Kidney (tissue), 13 donors: ENCODE measurements at regions not wholly inside any gene's neighbourhood (a gene's known extent, or its start where the extent isn't known, plus 50 kb on each side); places are given as distances from the start of the nearest gene placed in this dataset.

ENCODE experiments used
- DNase-seq, 5 donors: peaks; one replicate each; pipeline ENCODE4 v3.0.0-alpha.2; 2013 to 2020
- FAIRE-seq: peaks from 2 replicates; lab custom pipeline; 2012; peaks lifted over from hg19 to GRCh38; lab: Jason Lieb, UNC
- H3K27ac ChIP-seq, 2 donors: one replicate each; pipeline ENCODE4 v1.7.0; 2013; ENCODE audit warnings: low read depth in 2 of 2, low read length in 2 of 2, inconsistent platforms in 1 of 2
- H3K27me3 ChIP-seq: one replicate; pipeline ENCODE4 v1.7.1; 2013; ENCODE audit warnings: low read length, inconsistent platforms; ENCODE audit not compliant: control insufficient read depth, insufficient read depth
- H3K36me3 ChIP-seq, 3 donors: one replicate each; pipeline versions ENCODE4 v1.7.0 to v1.7.1; 2013; ENCODE audit warnings: low read length in 3 of 3, control low read depth in 1 of 3, inconsistent platforms in 1 of 3; ENCODE audit not compliant: insufficient read depth in 3 of 3, control insufficient read depth in 2 of 3
- H3K4me1 ChIP-seq, 3 donors: one replicate each; pipeline versions ENCODE4 v1.7.0 to v1.7.1; 2013; ENCODE audit warnings: low read length in 3 of 3, inconsistent platforms in 1 of 3, low read depth in 1 of 3; ENCODE audit not compliant: control insufficient read depth in 2 of 3, insufficient read depth in 2 of 3
- H3K4me3 ChIP-seq, 3 donors: one replicate each; pipeline versions ENCODE4 v1.7.0 to v1.8.1; 2013; ENCODE audit warnings: low read length in 3 of 3, control low read depth in 1 of 3, inconsistent platforms in 1 of 3
- H3K9ac ChIP-seq, 3 donors: one replicate each; pipeline versions ENCODE4 v1.7.0 to v1.7.1; 2013; ENCODE audit warnings: low read length in 3 of 3, control low read depth in 1 of 3, inconsistent platforms in 1 of 3
- H3K9me3 ChIP-seq, 3 donors: one replicate each; pipeline versions ENCODE4 v1.7.0 to v1.7.1; 2013; ENCODE audit warnings: low read length in 3 of 3, control low read depth in 1 of 3, inconsistent platforms in 1 of 3; ENCODE audit not compliant: control insufficient read depth in 2 of 3, insufficient read depth in 1 of 3
- intact Hi-C: fragments of 100-400 bp; cut with DNase I; formaldehyde crosslinking; loops from one replicate; pipeline ENCODE4 v1.11.1; 2022
- TF ChIP-seq, protein P1 (sequence below): IDR thresholded peaks from 3 replicates; pipeline ENCODE4 v1.5.1; 2012; ENCODE audit warnings: mild to moderate bottlenecking, moderate library complexity, borderline replicate concordance; ENCODE audit not compliant: insufficient read depth; ENCODE audit errors: extremely low read depth
- donor health status: control.
- donor health status: control.
- donor health status: control.
- donor health status: control.
- donor health status: control.
- donor health status: DM: yes; HTN: yes; CAD: no.
- donor health status: Normal renal cell carcinoma (clear cell type).

DNA sequence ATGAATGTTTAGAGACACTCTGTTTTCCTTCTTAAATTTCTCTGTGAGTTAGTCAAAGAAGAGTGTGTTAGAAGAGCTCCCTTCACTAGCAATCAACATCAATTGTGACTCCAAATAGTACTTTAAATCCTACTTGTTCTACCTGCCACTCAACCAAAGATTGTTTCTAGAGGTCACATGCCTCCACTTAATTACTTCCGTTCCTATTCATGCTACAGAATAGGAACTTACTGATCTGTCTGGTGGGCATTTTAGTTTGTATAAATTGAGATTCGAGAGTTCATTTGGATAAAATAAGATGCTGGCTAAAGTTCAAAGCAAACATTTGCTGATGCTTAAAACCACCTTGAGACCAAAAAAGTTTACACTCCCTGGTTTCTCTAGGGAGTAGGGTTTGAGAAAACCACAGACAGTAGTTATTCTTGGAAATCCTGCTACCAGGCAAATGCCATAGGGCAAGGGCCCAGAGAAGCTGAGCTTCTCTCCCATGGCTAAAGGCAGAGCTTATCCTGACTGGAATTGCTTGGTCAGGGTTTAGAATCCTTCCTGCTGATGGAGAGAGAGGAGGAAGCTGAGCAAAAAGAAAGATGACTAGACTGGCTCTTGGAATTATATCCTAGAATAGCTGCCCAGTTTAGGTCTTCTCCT is 389.6 kb upstream of the ATP2B1 start:
- DNase-seq (no peak), FAIRE-seq (no peak)
- Histone ChIP-seq H3K4me1 (no peaks in the 10 kb centered on the region), H3K9ac (no peak overlapping the region), H3K27me3 (no peaks in the 10 kb centered on the region), H3K9me3 (no peaks in the 10 kb centered on the region), H3K36me3 (no peaks in the 10 kb centered on the region), H3K4me3 (no peak overlapping the region), H3K27ac (no peak overlapping the region)
- TF ChIP-seq, protein P1, sequence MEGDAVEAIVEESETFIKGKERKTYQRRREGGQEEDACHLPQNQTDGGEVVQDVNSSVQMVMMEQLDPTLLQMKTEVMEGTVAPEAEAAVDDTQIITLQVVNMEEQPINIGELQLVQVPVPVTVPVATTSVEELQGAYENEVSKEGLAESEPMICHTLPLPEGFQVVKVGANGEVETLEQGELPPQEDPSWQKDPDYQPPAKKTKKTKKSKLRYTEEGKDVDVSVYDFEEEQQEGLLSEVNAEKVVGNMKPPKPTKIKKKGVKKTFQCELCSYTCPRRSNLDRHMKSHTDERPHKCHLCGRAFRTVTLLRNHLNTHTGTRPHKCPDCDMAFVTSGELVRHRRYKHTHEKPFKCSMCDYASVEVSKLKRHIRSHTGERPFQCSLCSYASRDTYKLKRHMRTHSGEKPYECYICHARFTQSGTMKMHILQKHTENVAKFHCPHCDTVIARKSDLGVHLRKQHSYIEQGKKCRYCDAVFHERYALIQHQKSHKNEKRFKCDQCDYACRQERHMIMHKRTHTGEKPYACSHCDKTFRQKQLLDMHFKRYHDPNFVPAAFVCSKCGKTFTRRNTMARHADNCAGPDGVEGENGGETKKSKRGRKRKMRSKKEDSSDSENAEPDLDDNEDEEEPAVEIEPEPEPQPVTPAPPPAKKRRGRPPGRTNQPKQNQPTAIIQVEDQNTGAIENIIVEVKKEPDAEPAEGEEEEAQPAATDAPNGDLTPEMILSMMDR, result no peak
- intact Hi-C loops, result no loop called here

DNA sequence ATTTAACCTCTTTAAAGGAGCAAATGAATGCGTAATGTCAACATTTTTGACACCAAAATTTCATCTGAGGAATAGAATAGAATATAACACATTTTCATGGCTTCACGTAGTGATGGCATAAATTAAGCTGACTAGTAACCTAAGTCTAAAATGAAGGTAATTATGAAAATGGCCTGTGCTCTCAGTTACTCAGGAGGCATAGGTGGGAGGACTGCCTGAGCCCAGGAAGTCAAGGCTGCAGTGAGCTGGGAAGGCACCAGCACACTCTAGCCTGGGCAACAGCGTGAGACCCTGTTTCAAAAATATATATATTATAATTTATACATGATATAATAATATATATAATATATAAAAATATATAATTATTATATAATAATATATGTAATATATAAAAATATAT is 383.2 kb upstream of the ATP2B1 start:
- intact Hi-C loops, result no loop called here
- Histone ChIP-seq H3K36me3 (no peaks in the 10 kb centered on the region), H3K27me3 (no peaks in the 10 kb centered on the region), H3K4me3 (no peak overlapping the region), H3K4me1 (no peaks in the 10 kb centered on the region), H3K9me3 (no peaks in the 10 kb centered on the region), H3K27ac (no peak overlapping the region), H3K9ac (no peak overlapping the region)
- TF ChIP-seq, protein P1, result no peak
- FAIRE-seq (no peak), DNase-seq (no peak)

DNA sequence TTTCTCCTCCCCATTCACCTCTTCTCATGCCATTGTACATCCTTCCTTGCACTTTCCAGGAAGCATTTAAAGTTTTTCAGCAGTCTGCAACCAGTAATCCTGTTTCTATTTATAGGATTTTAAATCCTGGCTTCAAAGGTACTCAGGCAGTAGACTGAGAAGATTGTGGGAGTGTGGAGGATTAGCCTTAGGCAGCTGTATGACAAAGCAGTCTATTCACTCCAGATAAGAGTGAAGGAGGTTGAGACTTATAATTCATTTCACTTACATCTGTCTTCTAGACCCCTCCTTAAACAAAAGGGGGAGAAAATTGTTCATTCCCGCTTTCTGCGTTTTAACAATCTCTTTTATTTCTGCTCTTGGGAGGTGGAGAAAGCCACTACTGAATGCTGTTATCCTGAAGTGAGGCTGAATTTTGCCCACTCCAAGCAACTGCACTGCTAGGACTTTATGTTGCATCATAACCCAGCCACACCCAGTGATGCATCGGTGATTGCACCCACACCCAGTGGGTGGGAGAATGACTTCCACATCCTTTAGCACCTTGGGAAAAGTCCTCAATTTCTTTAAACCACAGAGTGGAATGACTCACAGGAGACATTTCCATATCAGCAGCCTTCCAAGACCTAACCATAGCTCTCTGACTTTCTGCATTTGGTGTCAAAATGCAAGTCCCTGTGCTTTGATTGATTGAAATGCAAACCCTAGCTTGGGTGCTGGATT is 382.5 kb upstream of the ATP2B1 start:
- DNase-seq, result peak in 1 of 5 donors; percentile 19
- no peak overlapping the region for H3K4me3 ChIP-seq
- H3K27me3 ChIP-seq, result no peaks in the 10 kb centered on the region
- H3K9me3 ChIP-seq, result no peaks in the 10 kb centered on the region
- no peak for FAIRE-seq
- no peaks in the 10 kb centered on the region for H3K36me3 ChIP-seq
- TF ChIP-seq, protein P1, result no peak
- no peaks in the 10 kb centered on the region for H3K4me1 ChIP-seq
- H3K27ac ChIP-seq, result no peak overlapping the region
- no peak overlapping the region for H3K9ac ChIP-seq
- intact Hi-C loops, result no loop called here
